NOMO-1 treated with dmso at 0.1 percent for 144 hours (cell line): ENCODE measurements at regions not wholly inside any gene's neighbourhood (a gene's known extent, or its start where the extent isn't known, plus 50 kb on each side); places are given as distances from the start of the nearest gene placed in this dataset.

Experiments used
- DNase-seq: peaks from one replicate; lab custom pipeline; 2025; ENCODE audit not compliant: unreplicated experiment; lab: John Stamatoyannopoulos, UW

DNA sequence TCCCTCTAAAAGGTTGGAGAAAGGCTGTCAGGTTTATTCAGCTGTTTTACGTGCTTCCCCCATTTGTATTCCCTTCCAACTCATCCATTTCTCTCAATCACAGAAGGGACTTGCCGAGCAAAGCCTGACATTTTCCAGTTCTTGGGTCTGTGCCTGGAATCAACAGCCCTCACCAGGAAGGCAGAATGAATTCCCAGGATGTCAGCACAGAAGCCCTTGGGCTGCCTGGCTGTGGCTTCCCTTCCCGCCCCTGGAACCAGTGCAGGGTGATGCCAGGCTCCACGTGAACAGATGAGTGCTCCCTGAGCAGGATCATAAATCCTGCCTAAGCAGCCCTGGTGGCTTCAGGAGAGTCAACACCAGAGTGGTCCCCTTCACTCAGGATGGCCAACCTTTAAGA lies 86.1 kb upstream of the CD83 start:
- no peak for DNase-seq

DNA sequence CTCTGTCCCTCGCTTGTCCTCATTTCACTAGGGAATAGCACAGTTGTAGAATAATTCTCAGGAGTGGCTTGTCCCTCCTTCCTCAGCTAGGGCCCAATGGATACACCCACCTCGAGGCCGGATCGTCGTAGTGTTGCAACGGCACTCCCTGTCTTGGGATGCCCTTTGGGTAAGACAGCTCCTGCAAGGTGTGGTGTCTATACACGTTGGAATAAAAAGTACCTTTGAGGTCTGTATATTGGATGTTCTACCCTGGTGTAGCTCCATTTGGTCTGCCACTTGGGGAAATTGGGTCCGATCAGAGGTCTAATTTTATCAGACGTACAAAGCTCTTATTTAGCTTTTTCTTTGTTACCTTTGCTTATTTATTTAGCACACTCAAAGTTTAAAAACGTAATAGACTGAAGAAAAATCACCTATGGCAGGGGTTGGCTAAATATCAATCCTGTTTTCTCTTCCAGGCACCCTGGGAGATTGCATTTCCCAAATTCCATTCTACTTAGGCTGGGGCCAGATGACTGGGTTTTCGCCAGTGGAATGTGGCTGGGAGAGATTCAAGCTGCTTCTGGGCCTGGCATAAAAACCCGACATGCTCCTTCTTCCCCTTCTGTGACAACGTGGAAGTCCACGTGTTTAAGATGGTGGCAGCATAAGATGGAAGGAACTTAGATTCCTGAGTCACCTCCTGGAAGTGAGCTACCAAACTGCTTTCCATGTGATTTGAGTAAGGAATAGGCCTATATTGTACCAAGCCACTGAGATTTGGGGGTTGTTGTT lies 82.3 kb upstream of the CD83 start:
- DNase-seq, result no peak

DNA sequence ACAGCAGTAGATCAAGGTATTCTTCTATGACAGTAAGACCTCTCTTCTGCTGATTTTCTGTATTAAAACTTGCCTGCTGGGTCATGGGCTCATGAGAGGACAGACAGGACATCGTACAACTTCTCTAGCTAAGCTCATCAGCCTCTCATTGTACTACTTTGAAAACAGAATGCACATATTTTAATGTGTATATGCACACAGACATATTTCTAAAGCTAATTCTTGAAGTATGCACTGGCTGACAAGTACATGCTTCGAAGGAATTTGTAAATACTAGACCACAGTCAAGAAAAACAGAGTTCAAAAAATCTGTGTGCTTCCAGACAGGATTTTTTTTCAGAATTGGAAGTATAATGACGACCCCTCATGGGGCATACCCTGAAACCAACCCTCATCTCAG lies 81.7 kb upstream of the CD83 start:
- no peak for DNase-seq

DNA sequence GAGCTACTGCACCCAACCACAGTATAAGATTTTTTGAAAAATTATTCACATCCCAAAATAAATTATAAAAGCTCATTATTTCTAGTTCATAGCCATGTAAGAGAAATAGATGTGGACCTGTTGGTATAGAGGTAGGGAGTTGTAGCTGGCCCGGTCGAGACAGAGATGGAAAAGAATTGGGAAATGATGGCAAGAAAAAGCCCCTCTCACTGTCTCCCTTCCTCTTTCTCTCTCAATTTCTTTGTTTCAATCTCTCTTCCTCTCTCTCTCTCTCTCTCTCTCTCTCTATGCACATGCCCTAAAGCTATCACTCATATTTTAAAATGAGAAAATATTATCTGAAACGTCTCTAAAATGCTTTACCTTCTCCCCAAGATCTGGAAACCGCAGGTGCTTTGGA lies 80.7 kb upstream of the CD83 start:
- DNase-seq, result no peak

DNA sequence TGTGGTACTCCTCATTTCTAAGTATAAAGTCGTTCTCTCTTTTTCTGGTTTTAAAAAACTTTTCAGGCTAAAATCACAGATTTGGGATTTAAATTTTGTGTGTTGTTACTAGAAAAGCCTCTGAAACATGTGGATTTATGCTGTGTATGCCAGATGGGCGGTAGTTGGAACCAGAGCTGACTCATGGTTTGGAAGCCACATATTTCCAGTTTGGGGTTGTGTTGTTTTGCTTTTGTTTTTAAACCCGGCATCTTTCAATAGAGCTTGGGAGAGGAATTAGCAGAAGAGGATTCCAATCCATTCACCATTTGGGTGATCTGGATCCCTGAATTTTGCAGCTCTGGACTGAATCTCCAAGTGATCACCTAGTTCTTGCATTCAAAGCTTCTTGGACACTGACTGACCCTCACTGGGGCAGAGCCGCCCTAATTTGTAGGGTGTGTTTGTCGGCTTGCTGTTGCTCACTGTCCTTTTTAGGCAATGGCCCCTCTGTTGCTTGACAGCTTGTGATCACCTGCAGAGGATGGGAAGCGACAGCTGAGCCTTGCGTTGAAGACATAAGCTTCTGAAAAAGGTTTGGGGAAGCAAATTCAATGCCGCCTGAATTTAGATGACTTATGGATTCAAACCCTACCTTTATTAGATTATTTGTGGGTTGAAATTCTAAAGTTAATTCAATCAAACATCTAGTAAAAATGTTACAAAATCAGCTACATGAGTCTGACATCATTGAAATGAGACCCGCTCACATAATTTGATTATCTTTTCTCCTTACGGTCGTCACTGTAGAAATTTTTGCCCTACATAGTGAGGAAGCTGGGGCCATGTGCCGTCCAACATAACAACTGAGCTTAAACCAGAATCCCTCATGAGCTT lies 79.9 kb upstream of the CD83 start:
- no peak for DNase-seq

DNA sequence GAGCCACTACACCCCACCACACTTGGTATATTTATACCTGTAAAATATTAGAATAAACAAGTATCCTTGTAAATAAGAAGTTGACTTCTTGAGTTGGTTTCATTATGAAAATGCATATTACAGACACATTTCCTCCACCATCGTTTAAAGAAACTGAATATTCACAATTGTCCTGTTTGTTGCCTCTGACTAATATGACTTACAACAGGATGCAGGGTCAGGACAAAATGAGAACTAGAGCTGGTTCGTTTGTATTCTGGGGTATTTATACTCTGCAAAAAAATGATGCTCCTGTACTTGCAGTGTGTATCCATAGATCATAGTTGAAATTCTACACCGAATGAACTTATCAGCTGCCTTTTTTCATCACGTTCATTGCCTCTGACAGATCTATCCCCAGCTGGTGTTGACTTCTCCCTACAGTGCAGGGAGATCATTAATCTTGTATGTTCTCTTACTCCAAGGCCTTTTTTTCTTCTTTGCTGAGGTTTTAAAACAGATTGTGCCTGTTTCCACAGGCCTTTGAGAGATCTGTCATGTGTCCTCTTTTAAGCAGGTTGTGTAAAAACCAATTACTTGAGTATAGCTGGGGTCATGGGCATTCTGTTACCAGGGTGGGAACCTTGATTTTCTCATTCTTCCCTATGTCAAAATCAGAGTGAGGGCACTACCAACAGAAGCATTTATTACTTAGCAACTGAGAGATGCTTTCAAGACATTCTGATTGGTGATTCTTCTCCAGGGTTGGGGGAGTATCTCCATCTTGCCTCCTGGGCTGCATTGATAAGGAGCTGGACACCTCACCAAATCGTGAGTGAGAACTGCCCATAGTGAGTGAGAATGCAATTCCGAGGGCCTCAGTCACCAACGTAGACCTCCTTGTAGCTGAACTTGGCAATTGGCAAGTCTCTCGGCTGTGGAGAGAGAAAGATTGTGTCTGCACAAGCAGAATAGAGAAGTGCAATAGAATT lies 78.8 kb upstream of the CD83 start:
- no peak for DNase-seq

DNA sequence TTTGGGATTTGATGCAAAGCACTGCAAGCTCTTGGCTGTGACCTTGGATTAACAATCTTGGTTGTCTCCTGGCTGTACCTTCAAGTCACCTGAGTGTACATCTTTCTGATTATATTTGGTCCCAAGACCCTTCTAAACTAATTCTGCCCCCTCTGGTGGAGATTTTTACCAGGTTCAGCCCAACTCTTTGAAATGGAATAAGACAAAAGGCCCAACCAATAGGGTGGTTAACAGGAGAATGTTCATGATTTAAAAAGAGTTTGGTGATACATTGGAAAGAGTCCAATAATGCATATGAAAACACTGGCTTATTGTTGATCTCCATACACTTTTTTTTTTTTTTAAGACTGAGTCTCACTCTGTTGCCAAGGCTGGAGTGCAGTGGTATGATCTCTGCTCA lies 77.5 kb upstream of the CD83 start:
- no peak for DNase-seq

DNA sequence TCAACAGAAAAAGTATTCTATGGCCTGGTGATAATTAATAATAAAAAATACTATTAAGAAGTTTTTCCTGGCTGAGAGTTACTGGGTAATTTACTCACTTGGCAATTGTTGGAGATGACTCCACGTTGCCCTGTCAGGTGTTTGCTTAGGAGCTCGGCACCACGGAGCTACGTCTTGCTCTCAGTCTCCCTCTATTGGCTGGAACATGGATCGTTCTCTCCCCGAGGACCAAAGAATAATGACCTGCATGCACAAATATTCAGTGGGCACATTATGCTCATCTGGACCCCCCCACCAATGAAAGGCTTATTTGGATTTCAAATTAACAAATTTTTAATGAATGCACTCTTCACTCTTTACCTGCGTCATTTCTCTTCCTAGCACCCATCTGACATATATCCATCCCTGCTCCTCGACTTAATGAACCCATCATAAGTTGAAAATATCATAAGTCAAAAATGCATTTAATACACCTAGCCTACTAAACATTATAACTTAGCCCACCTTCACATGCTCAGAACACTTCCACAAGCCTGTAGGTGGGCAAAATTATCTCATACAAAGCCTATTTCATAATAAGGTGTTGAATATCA lies 71.0 kb upstream of the CD83 start:
- peak; percentile 15 for DNase-seq

DNA sequence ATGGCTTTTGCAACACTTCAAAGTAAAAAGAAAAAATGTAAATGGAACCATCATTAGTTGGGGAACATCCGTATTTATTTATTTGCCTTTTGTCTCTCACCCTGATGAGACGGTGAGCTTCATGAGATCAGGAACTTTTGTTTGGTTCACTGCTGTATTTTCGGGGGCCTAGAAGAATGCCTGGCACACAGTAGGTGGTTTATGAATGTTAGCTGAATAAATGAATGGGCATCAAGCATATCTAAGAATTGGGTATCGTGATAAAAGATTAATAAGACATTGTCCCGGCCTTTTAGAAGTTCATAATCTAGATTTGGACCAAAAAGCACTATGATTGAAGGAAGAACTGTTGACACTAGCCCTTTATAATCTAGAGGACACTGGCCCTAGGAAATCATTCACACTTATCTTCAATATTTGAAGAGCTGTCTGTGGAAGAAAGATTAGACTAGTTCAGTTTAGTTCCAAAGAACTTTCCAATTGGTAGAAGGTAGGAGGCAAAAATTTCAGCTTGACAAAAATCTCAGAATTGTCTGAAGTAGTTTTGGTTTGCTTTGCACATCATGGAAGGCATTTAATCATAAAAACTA lies 70.3 kb upstream of the CD83 start:
- no peak for DNase-seq

DNA sequence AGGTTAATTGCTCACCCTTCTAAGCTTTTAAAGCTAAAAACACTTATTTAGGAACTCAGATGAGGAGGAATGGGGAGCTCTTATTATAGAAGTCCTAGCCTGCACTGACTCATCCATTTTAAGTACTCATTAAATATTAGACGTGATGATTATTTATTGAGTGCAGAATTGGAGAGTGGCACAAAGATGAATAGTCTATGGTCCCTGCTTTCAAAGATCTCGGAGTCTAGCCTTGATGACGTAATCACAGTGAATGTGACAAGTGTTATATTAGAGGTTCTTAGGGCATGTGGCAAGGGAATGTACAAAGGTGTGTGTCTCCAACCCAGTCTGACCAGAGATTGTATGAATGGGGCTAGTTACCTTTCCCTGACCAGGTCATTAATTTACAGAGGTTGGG lies 68.7 kb upstream of the CD83 start:
- no peak for DNase-seq

DNA sequence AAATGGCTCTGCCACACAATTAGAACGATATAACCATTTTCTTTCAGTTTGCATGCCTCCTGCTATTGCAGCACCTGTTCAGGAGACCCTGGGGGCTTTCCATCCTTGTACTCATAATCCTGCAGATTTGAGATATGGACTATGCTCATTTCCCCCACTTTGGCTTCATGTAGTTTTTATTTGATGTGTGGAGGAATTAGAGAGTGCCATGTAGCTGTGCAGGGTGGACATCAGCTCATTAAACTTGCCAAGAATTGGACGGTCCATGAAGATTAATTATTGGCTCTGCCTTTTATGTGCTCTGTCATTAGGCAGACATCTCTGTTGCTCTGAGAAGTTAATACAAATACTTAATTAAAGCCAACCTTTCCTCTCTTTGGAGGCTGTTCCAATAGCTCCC lies 66.2 kb upstream of the CD83 start:
- DNase-seq, result no peak

DNA sequence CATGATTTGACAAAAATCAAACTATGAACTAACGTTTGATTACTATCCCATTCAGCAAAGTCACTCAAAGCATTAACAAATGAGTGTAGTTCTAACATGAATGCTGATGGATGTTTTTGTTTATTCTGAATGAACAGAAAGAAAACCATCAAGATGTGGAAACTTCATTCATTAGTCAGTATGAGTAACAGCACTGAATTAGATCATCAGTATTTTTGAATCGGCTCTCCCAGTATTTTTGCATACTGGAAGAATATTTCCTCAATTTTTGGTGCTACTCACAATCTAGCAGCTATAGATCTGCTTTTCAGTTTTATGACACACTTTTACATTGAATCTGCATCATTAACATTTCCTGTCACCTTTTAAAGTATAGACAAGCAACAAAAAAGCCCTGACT lies 63.8 kb upstream of the CD83 start:
- no peak for DNase-seq

DNA sequence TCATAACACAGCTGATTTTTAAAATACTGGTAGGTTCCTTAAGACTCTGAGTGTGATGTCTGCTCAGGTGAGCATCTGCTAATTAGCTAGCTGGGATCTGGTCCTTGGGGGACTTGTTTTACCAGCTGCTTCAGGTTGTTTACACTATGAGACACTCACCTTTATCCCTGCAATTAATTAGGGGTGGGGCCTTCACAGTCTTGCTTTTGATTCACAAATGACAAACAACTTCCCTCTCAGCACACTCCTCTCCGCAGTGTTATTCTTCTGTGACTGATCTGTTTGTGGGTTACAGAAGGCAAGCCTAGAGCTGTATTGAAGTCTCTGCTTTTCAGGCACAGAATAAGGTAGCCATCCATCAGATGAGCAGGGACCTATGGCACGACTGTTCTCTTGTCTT lies 62.0 kb upstream of the CD83 start:
- no peak for DNase-seq

DNA sequence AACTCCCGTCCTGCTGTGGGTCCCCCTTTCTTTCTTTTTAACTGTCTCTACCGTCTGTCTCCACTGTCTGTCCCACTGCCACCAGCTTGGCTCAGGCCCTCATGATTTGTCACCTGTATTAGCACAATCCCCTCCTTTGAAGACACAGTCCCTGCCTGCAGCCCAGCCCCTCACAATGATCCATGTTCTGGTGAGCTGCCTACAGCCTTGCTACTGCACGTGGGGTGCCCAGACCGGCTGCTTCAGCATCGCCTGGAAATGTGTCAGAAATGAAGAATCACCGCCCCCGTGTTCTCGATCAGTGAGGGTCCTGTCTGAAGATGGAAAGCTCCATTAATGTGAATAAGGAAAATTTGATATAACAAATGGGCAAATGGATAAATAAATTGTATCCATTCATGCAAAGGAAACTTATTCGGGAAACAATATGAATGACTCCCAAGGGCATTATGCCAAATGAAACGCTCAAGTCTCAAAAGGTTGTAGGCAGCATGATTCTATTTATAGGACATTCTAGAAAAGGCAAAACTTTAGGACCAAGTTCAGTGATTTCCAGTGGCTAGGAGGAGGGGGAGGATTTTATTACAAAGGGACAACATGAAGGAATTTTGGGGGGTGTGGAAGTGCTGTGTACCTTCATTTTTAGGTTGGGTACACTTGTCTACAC lies 59.4 kb upstream of the CD83 start:
- no peak for DNase-seq

DNA sequence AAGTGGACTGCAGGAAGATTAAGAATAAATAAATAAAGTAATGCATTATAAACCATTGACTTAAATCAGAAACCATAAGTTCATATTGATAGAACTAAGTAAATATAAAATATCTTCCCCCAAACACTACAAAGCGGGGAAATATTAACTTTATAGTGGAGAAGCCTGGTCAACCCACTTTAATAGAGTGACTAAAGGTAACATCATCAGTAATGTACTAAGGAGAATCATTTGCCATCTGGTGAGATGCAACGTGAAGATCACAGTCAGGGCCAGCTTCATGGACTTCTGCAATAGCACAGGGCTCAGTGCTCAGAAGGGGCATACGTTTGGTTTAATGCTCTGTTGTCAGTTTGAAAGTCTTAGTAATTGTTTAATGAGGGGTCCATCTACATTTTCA lies 58.8 kb upstream of the CD83 start:
- no peak for DNase-seq

DNA sequence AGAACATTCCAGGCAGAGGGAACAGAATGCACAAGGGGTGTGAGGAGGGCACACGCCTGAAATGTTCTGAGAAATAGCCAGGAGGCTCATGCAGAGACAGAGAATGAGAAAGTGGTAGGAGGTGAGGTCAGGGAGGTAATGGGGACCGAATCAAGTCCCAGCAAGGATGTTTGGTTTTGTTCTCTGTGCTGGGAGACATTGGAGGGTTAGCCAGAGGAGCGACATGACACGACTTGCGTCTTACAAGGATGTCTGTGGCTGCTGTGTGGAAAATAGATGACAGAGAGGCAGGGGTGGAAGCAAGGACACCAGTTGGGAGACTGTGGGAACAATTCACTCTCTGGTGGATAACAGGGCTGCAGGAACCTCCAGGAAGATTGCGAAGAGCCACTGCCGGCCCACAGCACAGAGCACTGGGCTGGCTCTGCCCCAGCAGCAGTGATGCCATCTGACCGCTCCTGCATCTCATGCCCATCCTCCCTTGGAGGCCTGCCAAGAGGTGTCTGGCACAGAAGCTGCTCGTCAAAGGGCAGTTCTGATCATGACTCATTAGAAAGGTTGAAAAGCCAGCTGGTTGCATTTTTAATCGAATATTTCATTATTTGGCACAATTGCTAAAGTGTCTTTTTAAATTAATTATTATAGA lies 57.7 kb upstream of the CD83 start:
- no peak for DNase-seq

DNA sequence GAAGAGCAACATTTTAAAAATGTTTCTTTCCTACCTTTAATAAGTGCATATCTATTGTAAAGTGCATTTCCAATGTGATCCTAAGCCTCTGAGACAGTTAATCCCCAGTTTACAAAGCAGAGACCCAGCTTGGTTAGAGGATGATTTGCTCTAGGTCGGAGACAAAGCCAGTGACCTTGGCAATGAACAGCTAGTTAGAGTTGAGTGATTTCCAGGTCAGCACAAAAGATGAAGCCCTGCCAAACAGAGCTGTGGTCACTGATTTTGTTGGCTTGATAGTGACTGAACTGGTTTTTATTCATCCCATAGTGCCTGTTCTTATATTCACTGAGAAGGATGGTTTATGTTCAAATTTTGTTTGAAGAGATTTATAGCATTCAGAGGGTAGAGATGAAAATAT lies 56.6 kb upstream of the CD83 start:
- no peak for DNase-seq

DNA sequence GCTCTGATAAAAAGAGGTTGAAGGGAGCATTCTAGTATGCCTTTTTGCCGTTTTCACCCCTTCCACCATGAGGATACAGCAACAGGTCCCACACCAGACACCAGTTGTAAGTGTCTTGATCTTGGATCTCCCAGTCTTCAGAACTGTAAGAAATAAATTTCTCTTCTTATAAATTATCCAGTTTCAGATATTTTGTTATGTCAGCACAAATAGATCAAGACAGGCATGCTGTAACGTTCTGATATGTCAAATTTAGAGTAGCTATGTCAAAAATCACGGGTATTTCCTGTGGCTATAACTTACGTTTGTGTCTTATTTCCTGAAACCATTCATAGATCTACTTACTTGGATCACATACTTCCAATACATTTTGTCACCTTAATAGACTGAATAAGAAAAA lies 55.9 kb upstream of the CD83 start:
- DNase-seq, result no peak

DNA sequence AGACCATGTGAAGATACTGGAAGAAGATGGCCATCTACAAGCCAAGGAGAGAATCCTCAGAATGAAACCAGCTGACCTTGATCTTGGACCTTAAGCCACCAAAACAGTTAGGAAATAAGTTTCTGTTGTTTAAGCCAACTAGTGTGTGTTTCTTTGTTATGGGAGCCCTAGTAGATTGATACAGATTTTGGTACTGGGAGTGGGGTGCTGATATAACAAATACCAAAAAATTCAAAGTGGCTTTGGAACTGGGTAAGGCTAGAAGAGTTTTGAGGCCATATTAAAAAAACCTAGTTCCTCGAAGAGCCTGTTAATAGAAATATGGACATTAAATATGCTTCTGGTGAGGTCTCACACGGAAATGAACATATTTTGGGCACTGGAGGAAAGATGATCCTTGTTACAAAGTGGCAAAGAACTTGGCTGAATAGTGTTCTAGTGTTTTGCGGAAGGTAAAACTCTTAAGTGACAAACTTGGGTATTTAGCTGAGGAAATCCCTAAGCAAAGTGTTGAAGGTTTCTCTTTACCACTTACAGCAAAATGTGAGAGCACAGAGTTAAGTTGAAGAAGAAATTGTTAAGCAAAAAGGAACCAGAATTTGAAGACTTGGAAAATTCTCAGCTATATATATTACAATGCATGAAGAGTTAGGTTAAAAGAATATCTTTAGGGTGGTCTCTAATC lies 55.1 kb upstream of the CD83 start:
- DNase-seq, result no peak
